ENCODE measurements at regions not wholly inside any gene's neighbourhood (a gene's known extent, or its start where the extent isn't known, plus 50 kb on each side); places are given as distances from the start of the nearest gene placed in this dataset.

- H3K27ac ChIP-seq (ENCODE audit: low read depth, low read length) = no peak overlapping the region
- H3K9ac ChIP-seq (ENCODE audit: low read length) = no peak overlapping the region
- H3K27me3 ChIP-seq (ENCODE audit: control insufficient read depth in 1 of 2, insufficient read depth in 2 of 2, low read length in 2 of 2) = no peaks in the 10 kb centered on the region
- H3K36me3 ChIP-seq (ENCODE audit: insufficient read depth, low read length) = no peaks in the 10 kb centered on the region
- no peak overlapping the region for H3K4me3 ChIP-seq (ENCODE audit: low read depth in 1 of 2, low read length in 2 of 2)
- no peaks in the 10 kb centered on the region for H3K9me3 ChIP-seq (ENCODE audit: low read length)
- H3K4me1 ChIP-seq (ENCODE audit: insufficient read depth, low read length) = peaks cover 10% of the 10 kb centered on the region
These were observed 276.1 kb downstream of the PTBP2 start for GRCh38 chr1:96997717-96998116.

- Histone ChIP-seq H3K36me3 (ENCODE audit: insufficient read depth, low read length) (no peaks in the 10 kb centered on the region), H3K4me3 (ENCODE audit: low read depth in 1 of 2, low read length in 2 of 2) (no peak overlapping the region), H3K27ac (ENCODE audit: low read depth, low read length) (no peak overlapping the region), H3K4me1 (ENCODE audit: insufficient read depth, low read length) (peaks cover 10% of the 10 kb centered on the region), H3K27me3 (ENCODE audit: control insufficient read depth in 1 of 2, insufficient read depth in 2 of 2, low read length in 2 of 2) (no peaks in the 10 kb centered on the region), H3K9ac (ENCODE audit: low read length) (no peak overlapping the region), H3K9me3 (ENCODE audit: low read length) (no peaks in the 10 kb centered on the region)
These were observed 276.9 kb downstream of the PTBP2 start for GRCh38 chr1:96998466-96998865.

- no peaks in the 10 kb centered on the region for H3K36me3 ChIP-seq (ENCODE audit: insufficient read depth, low read length)
- H3K4me3 ChIP-seq (ENCODE audit: low read depth in 1 of 2, low read length in 2 of 2) = no peak overlapping the region
- H3K4me1 ChIP-seq (ENCODE audit: insufficient read depth, low read length) = peaks cover 10% of the 10 kb centered on the region
- no peaks in the 10 kb centered on the region for H3K27me3 ChIP-seq (ENCODE audit: control insufficient read depth in 1 of 2, insufficient read depth in 2 of 2, low read length in 2 of 2)
- H3K9me3 ChIP-seq (ENCODE audit: low read length) = no peaks in the 10 kb centered on the region
- H3K27ac ChIP-seq (ENCODE audit: low read depth, low read length) = no peak overlapping the region
- no peak overlapping the region for H3K9ac ChIP-seq (ENCODE audit: low read length)
These were observed 277.6 kb downstream of the PTBP2 start for GRCh38 chr1:96999191-96999590.

DNA sequence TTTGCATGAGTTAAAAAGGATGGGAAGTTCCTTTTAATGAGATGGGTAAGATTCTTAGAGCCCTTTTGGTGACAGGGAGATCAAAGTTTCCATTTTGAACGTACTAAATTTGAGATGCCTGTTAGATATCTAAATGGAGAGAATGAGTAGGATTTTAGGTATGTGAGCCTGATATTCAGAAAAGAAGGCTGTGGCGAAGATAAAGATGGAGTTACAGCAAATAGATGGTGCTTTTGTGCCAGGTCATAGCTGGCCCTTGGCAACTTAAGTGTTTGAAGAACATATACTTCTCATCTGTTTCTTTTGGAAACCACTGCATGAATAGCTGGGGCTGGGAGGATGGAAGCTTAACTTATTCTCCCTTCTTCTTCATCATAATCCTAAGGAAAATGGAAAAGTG is 282.5 kb downstream of the PTBP2 start:
- Histone ChIP-seq H3K36me3 (ENCODE audit: insufficient read depth, low read length) (no peaks in the 10 kb centered on the region), H3K9ac (ENCODE audit: low read length) (no peak overlapping the region), H3K27me3 (ENCODE audit: control insufficient read depth in 1 of 2, insufficient read depth in 2 of 2, low read length in 2 of 2) (no peaks in the 10 kb centered on the region), H3K4me3 (ENCODE audit: low read depth in 1 of 2, low read length in 2 of 2) (no peak overlapping the region), H3K9me3 (ENCODE audit: low read length) (no peaks in the 10 kb centered on the region), H3K4me1 (ENCODE audit: insufficient read depth, low read length) (no peaks in the 10 kb centered on the region), H3K27ac (ENCODE audit: low read depth, low read length) (no peak overlapping the region)

GRCh38 chr1:97004743-97005142 is 283.2 kb downstream of the PTBP2 start:
- Histone ChIP-seq H3K27ac (ENCODE audit: low read depth, low read length) (no peak overlapping the region), H3K9ac (ENCODE audit: low read length) (no peak overlapping the region), H3K36me3 (ENCODE audit: insufficient read depth, low read length) (no peaks in the 10 kb centered on the region), H3K9me3 (ENCODE audit: low read length) (no peaks in the 10 kb centered on the region), H3K4me3 (ENCODE audit: low read depth in 1 of 2, low read length in 2 of 2) (no peak overlapping the region), H3K4me1 (ENCODE audit: insufficient read depth, low read length) (no peaks in the 10 kb centered on the region), H3K27me3 (ENCODE audit: control insufficient read depth in 1 of 2, insufficient read depth in 2 of 2, low read length in 2 of 2) (no peaks in the 10 kb centered on the region)

DNA sequence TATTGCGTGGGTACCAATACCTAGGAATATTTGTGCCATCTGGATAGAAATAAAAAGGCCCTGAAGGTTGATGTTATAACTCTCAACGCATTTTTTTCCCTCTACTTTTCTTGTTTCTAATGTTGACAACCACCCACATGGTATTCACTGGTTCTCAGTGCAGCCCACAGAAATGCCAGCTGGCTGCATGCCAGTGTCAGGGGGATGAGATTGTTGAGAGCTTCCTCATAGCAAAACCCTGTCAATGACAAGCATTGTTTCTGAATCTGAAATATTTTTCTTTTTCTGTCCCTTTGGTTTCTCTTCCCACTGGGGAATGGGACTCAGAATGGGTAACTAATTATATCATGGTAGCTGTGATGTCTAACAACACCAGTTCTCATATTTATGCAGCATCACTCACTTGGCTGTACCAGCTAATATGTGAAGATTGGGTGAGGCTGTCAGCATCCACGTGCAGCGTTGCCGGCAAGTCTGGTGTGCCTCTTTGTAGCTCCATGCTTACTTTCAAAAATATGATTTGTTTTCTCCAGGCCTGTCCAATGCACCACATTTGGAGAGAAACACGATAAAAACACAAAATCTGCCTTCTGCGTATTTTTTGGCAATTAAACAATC is 284.6 kb downstream of the PTBP2 start:
- Histone ChIP-seq H3K27ac (ENCODE audit: low read depth, low read length) (no peak overlapping the region), H3K27me3 (ENCODE audit: control insufficient read depth in 1 of 2, insufficient read depth in 2 of 2, low read length in 2 of 2) (no peaks in the 10 kb centered on the region), H3K36me3 (ENCODE audit: insufficient read depth, low read length) (no peaks in the 10 kb centered on the region), H3K9ac (ENCODE audit: low read length) (no peak overlapping the region), H3K4me1 (ENCODE audit: insufficient read depth, low read length) (no peaks in the 10 kb centered on the region), H3K4me3 (ENCODE audit: low read depth in 1 of 2, low read length in 2 of 2) (no peak overlapping the region), H3K9me3 (ENCODE audit: low read length) (no peaks in the 10 kb centered on the region)

DNA sequence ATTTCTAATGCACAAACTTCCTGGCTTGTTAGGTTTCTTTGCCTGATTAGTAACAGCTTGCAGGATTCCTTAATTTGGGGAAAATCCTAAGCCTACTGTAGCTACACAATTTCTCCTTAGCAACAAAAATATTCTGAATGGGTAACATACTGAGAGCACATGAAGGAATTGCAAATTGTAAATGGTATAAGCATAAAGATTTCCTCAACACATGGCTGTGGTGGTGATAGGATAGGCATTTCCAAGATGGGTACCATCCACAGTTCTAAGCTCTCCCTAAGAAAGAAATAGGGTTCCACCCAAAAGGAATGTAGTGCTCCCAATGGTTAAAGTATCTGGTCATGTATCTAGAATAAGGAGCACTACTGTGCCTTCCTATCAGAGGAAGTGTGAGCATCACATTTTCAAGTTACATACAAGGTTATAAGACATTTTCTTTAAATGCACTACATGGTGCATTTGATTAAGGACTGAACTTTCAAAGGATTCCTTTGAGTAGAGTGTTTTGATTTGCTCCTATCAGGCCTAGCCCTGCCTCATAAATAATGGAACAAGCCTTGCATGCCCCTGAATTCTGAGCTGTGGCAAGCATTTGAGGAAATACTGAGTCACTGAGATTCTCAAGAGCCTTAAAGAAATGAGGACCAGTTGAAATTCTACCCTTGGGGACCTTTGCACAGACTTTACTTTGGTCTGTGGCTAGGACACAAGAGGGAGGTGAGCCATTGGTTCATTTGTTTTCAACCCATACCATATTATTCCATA is 286.4 kb downstream of the PTBP2 start:
- Histone ChIP-seq H3K27me3 (ENCODE audit: control insufficient read depth in 1 of 2, insufficient read depth in 2 of 2, low read length in 2 of 2) (no peaks in the 10 kb centered on the region), H3K4me1 (ENCODE audit: insufficient read depth, low read length) (no peaks in the 10 kb centered on the region), H3K9me3 (ENCODE audit: low read length) (no peaks in the 10 kb centered on the region), H3K9ac (ENCODE audit: low read length) (no peak overlapping the region), H3K4me3 (ENCODE audit: low read depth in 1 of 2, low read length in 2 of 2) (no peak overlapping the region), H3K27ac (ENCODE audit: low read depth, low read length) (no peak overlapping the region), H3K36me3 (ENCODE audit: insufficient read depth, low read length) (no peaks in the 10 kb centered on the region)

- no peak overlapping the region for H3K4me3 ChIP-seq (ENCODE audit: low read depth in 1 of 2, low read length in 2 of 2)
- no peak overlapping the region for H3K9ac ChIP-seq (ENCODE audit: low read length)
- H3K4me1 ChIP-seq (ENCODE audit: insufficient read depth, low read length) = peaks cover 2% of the 10 kb centered on the region
- no peaks in the 10 kb centered on the region for H3K27me3 ChIP-seq (ENCODE audit: control insufficient read depth in 1 of 2, insufficient read depth in 2 of 2, low read length in 2 of 2)
- no peaks in the 10 kb centered on the region for H3K9me3 ChIP-seq (ENCODE audit: low read length)
- H3K27ac ChIP-seq (ENCODE audit: low read depth, low read length) = no peak overlapping the region
- H3K36me3 ChIP-seq (ENCODE audit: insufficient read depth, low read length) = no peaks in the 10 kb centered on the region
These were observed 289.1 kb downstream of the PTBP2 start for GRCh38 chr1:97010566-97011264.

DNA sequence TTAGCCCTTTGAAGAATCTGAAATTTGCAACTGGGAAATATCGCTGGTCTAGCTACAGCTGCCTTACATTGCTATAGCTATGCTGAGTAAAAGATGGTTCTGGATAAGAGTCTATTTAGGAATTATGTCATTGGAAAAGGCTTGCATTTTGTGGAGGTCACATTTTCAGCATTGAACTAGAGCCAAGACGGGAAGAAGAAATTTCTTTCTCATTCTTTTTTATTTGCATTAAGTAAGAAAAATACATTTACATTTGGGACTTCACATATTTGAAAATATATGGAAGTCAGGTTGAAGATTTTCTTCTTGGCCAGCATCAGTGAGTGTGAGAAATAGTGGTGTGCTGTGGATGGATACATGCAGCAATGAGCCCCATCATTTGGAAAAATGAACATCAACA is 291.6 kb downstream of the PTBP2 start:
- no peaks in the 10 kb centered on the region for H3K36me3 ChIP-seq (ENCODE audit: insufficient read depth, low read length)
- H3K27me3 ChIP-seq (ENCODE audit: control insufficient read depth in 1 of 2, insufficient read depth in 2 of 2, low read length in 2 of 2) = no peaks in the 10 kb centered on the region
- H3K9ac ChIP-seq (ENCODE audit: low read length) = no peak overlapping the region
- no peak overlapping the region for H3K27ac ChIP-seq (ENCODE audit: low read depth, low read length)
- H3K4me3 ChIP-seq (ENCODE audit: low read depth in 1 of 2, low read length in 2 of 2) = no peak overlapping the region
- H3K4me1 ChIP-seq (ENCODE audit: insufficient read depth, low read length) = peaks cover 3% of the 10 kb centered on the region
- H3K9me3 ChIP-seq (ENCODE audit: low read length) = no peaks in the 10 kb centered on the region

- Histone ChIP-seq H3K4me1 (ENCODE audit: insufficient read depth, low read length) (peaks cover 3% of the 10 kb centered on the region), H3K27me3 (ENCODE audit: control insufficient read depth in 1 of 2, insufficient read depth in 2 of 2, low read length in 2 of 2) (no peaks in the 10 kb centered on the region), H3K36me3 (ENCODE audit: insufficient read depth, low read length) (no peaks in the 10 kb centered on the region), H3K9me3 (ENCODE audit: low read length) (no peaks in the 10 kb centered on the region), H3K9ac (ENCODE audit: low read length) (no peak overlapping the region), H3K27ac (ENCODE audit: low read depth, low read length) (no peak overlapping the region), H3K4me3 (ENCODE audit: low read depth in 1 of 2, low read length in 2 of 2) (no peak overlapping the region)
These were observed 292.4 kb downstream of the PTBP2 start for GRCh38 chr1:97013941-97014340.

DNA sequence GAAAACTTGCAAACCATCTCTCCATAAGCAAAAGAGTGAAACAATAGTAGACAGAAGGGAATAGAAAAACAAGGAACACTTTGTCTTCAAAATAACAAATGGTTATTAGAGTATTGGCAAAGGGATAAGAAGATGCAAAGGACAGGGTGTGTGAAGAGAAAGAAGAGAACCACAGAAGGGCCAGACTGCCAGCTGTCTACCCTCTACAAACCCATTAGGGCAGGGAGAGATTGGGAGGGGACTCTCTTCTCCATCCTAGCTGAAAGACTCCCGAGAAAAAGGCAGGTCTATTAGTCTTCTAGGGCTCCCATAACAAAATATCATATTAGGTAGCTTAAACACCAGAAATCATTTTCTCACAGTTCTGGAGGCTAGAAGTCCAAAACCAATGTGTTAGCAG is 292.8 kb downstream of the PTBP2 start:
- H3K4me3 ChIP-seq (ENCODE audit: low read depth in 1 of 2, low read length in 2 of 2) = no peak overlapping the region
- no peak overlapping the region for H3K27ac ChIP-seq (ENCODE audit: low read depth, low read length)
- no peaks in the 10 kb centered on the region for H3K27me3 ChIP-seq (ENCODE audit: control insufficient read depth in 1 of 2, insufficient read depth in 2 of 2, low read length in 2 of 2)
- no peaks in the 10 kb centered on the region for H3K9me3 ChIP-seq (ENCODE audit: low read length)
- H3K9ac ChIP-seq (ENCODE audit: low read length) = no peak overlapping the region
- peaks cover 3% of the 10 kb centered on the region for H3K4me1 ChIP-seq (ENCODE audit: insufficient read depth, low read length)
- no peaks in the 10 kb centered on the region for H3K36me3 ChIP-seq (ENCODE audit: insufficient read depth, low read length)
